ENCODE measurements at regions not wholly inside any gene's neighbourhood (a gene's known extent, or its start where the extent isn't known, plus 50 kb on each side); places are given as distances from the start of the nearest gene placed in this dataset.

DNA sequence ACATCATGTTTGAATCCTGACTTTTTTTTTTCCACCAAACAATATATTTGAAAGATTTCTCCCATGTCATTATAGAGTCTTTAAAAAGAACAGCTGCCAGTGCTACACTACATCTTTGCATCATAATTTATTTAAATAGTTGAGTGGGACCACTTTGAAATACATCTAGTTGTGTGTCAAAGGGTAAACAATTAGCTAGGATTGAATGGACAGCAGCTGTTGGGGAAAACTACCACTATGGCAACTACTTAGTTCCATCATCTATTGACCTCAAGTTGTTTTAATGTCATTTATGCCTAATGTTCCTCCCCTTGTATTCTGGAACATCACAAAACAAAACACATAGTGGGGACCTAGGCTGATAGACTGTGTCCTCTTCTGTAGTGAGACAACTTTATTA, 985.1 kb downstream of the SORCS1 start:
- TF ChIP-seq, protein P1, sequence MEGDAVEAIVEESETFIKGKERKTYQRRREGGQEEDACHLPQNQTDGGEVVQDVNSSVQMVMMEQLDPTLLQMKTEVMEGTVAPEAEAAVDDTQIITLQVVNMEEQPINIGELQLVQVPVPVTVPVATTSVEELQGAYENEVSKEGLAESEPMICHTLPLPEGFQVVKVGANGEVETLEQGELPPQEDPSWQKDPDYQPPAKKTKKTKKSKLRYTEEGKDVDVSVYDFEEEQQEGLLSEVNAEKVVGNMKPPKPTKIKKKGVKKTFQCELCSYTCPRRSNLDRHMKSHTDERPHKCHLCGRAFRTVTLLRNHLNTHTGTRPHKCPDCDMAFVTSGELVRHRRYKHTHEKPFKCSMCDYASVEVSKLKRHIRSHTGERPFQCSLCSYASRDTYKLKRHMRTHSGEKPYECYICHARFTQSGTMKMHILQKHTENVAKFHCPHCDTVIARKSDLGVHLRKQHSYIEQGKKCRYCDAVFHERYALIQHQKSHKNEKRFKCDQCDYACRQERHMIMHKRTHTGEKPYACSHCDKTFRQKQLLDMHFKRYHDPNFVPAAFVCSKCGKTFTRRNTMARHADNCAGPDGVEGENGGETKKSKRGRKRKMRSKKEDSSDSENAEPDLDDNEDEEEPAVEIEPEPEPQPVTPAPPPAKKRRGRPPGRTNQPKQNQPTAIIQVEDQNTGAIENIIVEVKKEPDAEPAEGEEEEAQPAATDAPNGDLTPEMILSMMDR (IDR thresholded peaks at IDR 0.05 in 8 of 11, conservative IDR thresholded peaks at IDR 0.05 in 3 of 11), result no peak
- TF ChIP-seq POLR2A (IDR thresholded peaks at IDR 0.05), result no peak
- no peak for TF ChIP-seq POLR2AphosphoS5 (IDR thresholded peaks at IDR 0.05)

Data from spleen (tissue), 7 donors.